ENCODE measurements at regions not wholly inside any gene's neighbourhood (a gene's known extent, or its start where the extent isn't known, plus 50 kb on each side); places are given as distances from the start of the nearest gene placed in this dataset.

DNA sequence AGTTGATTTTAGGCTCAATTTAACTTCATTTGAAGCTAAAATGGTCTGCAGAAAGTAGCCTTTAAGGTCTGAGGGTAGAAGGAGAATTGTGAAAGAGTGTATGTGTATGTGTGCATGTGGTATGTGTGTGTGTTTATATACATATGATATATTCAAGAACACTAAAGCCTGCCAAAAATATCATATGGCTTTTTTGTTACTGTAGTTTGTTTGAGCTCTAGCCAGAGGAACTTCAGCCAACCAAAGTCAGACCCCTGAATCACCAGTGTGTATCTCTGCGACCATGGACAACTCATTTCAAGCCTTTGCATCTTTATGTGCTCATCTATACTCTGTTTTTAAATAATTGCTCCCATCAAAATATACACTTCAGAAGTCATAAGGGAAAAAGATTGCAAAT lies 58.4 kb upstream of the HDAC9 start:
- H3K36me3 ChIP-seq (ENCODE audit: control insufficient read depth in 4 of 4, insufficient read depth in 4 of 4, low read length in 4 of 4) = no peaks in the 10 kb centered on the region
- 79 to 91% methylated on average over 1 of the region's 1 CpG for WGBS, 2 donors
- H3K4me3 ChIP-seq = no peak overlapping the region
- ATAC-seq (ENCODE audit: insufficient read depth, low FRiP score) (no peak), DNase-seq (peak; percentile 38 to 87 (median 78))
- H3K27me3 ChIP-seq (ENCODE audit: control insufficient read depth in 3 of 3, insufficient read depth in 3 of 3, low read length in 2 of 3) = no peaks in the 10 kb centered on the region
- no peak overlapping the region for H3K9ac ChIP-seq (ENCODE audit: insufficient read depth in 1 of 2, low read length in 2 of 2)
- no peaks in the 10 kb centered on the region for H3K9me3 ChIP-seq (ENCODE audit: control insufficient read depth in 4 of 4, insufficient read depth in 3 of 4, low read length in 3 of 4)
- H3K27ac ChIP-seq (ENCODE audit: low read depth in 1 of 2, low read length in 1 of 2) = no peak overlapping the region
- no peaks in the 10 kb centered on the region for H3K4me1 ChIP-seq (ENCODE audit: control insufficient read depth in 5 of 5, insufficient read depth in 5 of 5, low read length in 5 of 5)
- TF ChIP-seq, protein P1, sequence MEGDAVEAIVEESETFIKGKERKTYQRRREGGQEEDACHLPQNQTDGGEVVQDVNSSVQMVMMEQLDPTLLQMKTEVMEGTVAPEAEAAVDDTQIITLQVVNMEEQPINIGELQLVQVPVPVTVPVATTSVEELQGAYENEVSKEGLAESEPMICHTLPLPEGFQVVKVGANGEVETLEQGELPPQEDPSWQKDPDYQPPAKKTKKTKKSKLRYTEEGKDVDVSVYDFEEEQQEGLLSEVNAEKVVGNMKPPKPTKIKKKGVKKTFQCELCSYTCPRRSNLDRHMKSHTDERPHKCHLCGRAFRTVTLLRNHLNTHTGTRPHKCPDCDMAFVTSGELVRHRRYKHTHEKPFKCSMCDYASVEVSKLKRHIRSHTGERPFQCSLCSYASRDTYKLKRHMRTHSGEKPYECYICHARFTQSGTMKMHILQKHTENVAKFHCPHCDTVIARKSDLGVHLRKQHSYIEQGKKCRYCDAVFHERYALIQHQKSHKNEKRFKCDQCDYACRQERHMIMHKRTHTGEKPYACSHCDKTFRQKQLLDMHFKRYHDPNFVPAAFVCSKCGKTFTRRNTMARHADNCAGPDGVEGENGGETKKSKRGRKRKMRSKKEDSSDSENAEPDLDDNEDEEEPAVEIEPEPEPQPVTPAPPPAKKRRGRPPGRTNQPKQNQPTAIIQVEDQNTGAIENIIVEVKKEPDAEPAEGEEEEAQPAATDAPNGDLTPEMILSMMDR (IDR thresholded peaks at IDR 0.05; ENCODE audit: control extremely low read depth, extremely low read depth) = no peak

DNA sequence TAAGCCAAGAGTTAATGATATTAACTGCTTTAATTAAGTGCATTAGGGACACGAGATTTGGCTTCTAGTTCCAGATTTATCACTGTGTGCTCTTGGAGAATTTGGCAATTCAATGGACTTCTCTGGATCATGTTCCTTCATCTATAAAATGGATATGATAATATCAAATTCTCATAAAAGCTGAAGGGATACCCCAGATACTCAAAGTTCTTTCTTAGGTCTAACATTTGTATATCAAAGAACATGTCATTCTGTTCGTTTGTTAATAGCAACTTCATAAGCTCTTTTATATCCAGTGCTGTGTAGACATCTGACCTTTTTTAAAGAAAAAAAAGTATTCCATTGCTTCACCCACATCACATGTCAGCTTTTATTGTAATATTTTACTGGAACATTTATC lies 54.6 kb upstream of the HDAC9 start:
- no peak overlapping the region for H3K9ac ChIP-seq (ENCODE audit: insufficient read depth in 1 of 2, low read length in 2 of 2)
- TF ChIP-seq, protein P1 (IDR thresholded peaks at IDR 0.05; ENCODE audit: control extremely low read depth, extremely low read depth) = no peak
- no peaks in the 10 kb centered on the region for H3K9me3 ChIP-seq (ENCODE audit: control insufficient read depth in 4 of 4, insufficient read depth in 3 of 4, low read length in 3 of 4)
- no peaks in the 10 kb centered on the region for H3K36me3 ChIP-seq (ENCODE audit: control insufficient read depth in 4 of 4, insufficient read depth in 4 of 4, low read length in 4 of 4)
- no peak overlapping the region for H3K4me3 ChIP-seq
- no peak overlapping the region for H3K27ac ChIP-seq (ENCODE audit: low read depth in 1 of 2, low read length in 1 of 2)
- H3K4me1 ChIP-seq (ENCODE audit: control insufficient read depth in 5 of 5, insufficient read depth in 5 of 5, low read length in 5 of 5) = peaks cover 0 to 2% (median 0%) of the 10 kb centered on the region in 5 donors
- WGBS, 2 donors = 69 to 88% methylated on average over 2 of the region's 2 CpGs
- DNase-seq (no peak), ATAC-seq (ENCODE audit: insufficient read depth, low FRiP score) (no peak)
- H3K27me3 ChIP-seq (ENCODE audit: control insufficient read depth in 3 of 3, insufficient read depth in 3 of 3, low read length in 2 of 3) = no peaks in the 10 kb centered on the region

DNA sequence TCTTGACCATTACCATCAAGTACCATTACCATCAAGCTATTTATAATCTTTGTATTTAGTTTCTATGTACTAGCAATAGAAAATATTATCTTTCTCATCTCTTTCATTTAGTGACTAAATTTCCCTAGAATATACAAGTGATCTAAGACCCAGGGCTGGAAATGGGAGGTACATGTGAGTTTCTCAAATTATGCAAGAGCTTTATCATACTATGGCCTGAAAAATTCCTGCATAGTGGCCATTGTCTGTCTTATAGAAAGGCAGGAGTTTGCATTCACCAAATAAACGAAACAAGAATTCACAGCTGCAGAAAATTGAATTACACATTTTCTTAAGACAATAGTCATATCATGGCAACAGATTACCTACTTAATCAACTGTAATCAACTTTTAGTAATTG lies 50.7 kb upstream of the HDAC9 start:
- Histone ChIP-seq H3K9ac (ENCODE audit: insufficient read depth in 1 of 2, low read length in 2 of 2) (no peak overlapping the region), H3K4me1 (ENCODE audit: control insufficient read depth in 5 of 5, insufficient read depth in 5 of 5, low read length in 5 of 5) (peaks cover 0 to 6% (median 0%) of the 10 kb centered on the region in 5 donors), H3K27me3 (ENCODE audit: control insufficient read depth in 3 of 3, insufficient read depth in 3 of 3, low read length in 2 of 3) (no peaks in the 10 kb centered on the region), H3K4me3 (no peak overlapping the region), H3K36me3 (ENCODE audit: control insufficient read depth in 4 of 4, insufficient read depth in 4 of 4, low read length in 4 of 4) (no peaks in the 10 kb centered on the region), H3K27ac (ENCODE audit: low read depth in 1 of 2, low read length in 1 of 2) (no peak overlapping the region), H3K9me3 (ENCODE audit: control insufficient read depth in 4 of 4, insufficient read depth in 3 of 4, low read length in 3 of 4) (no peaks in the 10 kb centered on the region)
- DNase-seq (no peak), ATAC-seq (ENCODE audit: insufficient read depth, low FRiP score) (no peak)
- 85 to 91% methylated on average over 1 of the region's 1 CpG for WGBS, 2 donors
- TF ChIP-seq, protein P1 (IDR thresholded peaks at IDR 0.05; ENCODE audit: control extremely low read depth, extremely low read depth) = no peak

DNA sequence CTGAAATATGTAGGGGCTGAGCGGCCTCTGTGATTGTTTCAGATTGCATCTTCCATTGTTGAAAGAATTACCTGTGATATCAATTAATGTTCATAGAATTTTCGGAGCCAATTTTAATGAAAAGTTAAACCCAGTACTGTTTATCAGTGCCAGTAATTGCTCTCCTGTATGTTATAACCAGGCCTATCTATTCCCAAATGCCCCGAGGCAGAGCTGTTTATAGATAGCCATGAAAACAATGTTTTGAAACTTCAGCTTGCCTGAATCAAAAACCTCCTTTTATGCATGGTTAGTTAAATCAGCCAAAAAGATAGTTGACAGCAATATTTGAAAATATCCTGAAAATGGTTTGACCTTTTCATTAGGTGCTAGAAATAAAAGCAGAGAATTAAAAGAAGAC lies 50.1 kb upstream of the HDAC9 start:
- Histone ChIP-seq H3K27me3 (ENCODE audit: control insufficient read depth in 3 of 3, insufficient read depth in 3 of 3, low read length in 2 of 3) (no peaks in the 10 kb centered on the region), H3K27ac (ENCODE audit: low read depth in 1 of 2, low read length in 1 of 2) (peak overlapping the region in 1 of 2 donors; percentile 53), H3K9ac (ENCODE audit: insufficient read depth in 1 of 2, low read length in 2 of 2) (no peak overlapping the region), H3K4me1 (ENCODE audit: control insufficient read depth in 5 of 5, insufficient read depth in 5 of 5, low read length in 5 of 5) (peaks cover 0 to 6% (median 0%) of the 10 kb centered on the region in 5 donors), H3K36me3 (ENCODE audit: control insufficient read depth in 4 of 4, insufficient read depth in 4 of 4, low read length in 4 of 4) (no peaks in the 10 kb centered on the region), H3K9me3 (ENCODE audit: control insufficient read depth in 4 of 4, insufficient read depth in 3 of 4, low read length in 3 of 4) (no peaks in the 10 kb centered on the region), H3K4me3 (no peak overlapping the region)
- 87 to 92% methylated on average over 3 of the region's 3 CpGs for WGBS, 2 donors
- no peak for ATAC-seq (ENCODE audit: insufficient read depth, low FRiP score)
- TF ChIP-seq, protein P1 (IDR thresholded peaks at IDR 0.05; ENCODE audit: control extremely low read depth, extremely low read depth) = no peak
- DNase-seq = no peak

All from lung (tissue), 11 donors.